Testis (tissue), 2 donors: ENCODE measurements at regions not wholly inside any gene's neighbourhood (a gene's known extent, or its start where the extent isn't known, plus 50 kb on each side); places are given as distances from the start of the nearest gene placed in this dataset.
"Not testable (repeated sequence)": the region's sequence is repeated elsewhere in the genome, so short reads cannot be mapped to it uniquely, and the experiment has no call there.

Source experiments
- DNase-seq: peaks from one replicate; pipeline ENCODE4 v3.0.0-alpha.2; 2019
- H3K27ac ChIP-seq, 2 donors: fragments of 200-600 bp; sonication (generic); one replicate each; pipeline ENCODE4 v1.5.1; 2019
- H3K27me3 ChIP-seq: fragments of 200-600 bp; sonication (generic); one replicate; pipeline ENCODE4 v1.5.1; 2019
- H3K36me3 ChIP-seq: fragments of 200-600 bp; sonication (generic); one replicate; pipeline ENCODE4 v1.5.1; 2017; ENCODE audit warnings: low read depth; ENCODE audit errors: missing control alignments
- H3K4me1 ChIP-seq: fragments of 200-600 bp; sonication (generic); one replicate; pipeline ENCODE4 v1.5.1; 2019
- H3K4me3 ChIP-seq, 2 donors: fragments of 200-600 bp; sonication (generic); one replicate each; pipeline ENCODE4 v1.5.1; 2017 to 2019
- H3K9me3 ChIP-seq: fragments of 200-600 bp; sonication (generic); one replicate; pipeline ENCODE4 v1.5.1; 2017
- POLR2A ChIP-seq: fragments of 450-650 bp; IDR thresholded peaks from one replicate; pipeline ENCODE4 v1.6.1; 2017; ENCODE audit warnings: antibody characterized with exemption, mild to moderate bottlenecking, moderate library complexity
- WGBS, 2 donors: methylation state at CpG; one replicate each; pipeline ENCODE4 v1.1.5; 2018; 5-methylcytosine and 5-hydroxymethylcytosine counted together
- intact Hi-C: fragments of 100-400 bp; cut with DNase I; formaldehyde crosslinking; loops from one replicate; pipeline ENCODE4 v1.15.1; 2023; ENCODE audit warnings: low total_unique reads
- TF ChIP-seq, protein P1 (sequence below), 3 experiments: fragments of 450-650 bp in 2 of 3; fragments of 200-600 bp in 1 of 3; sonication (generic) in 1 of 3; IDR thresholded peaks; one replicate each; pipeline ENCODE4 v1.5.1; 2016 to 2019; ENCODE audit warnings: antibody characterized with exemption in 3 of 3, mild to moderate bottlenecking in 2 of 3, moderate library complexity in 1 of 3

DNA sequence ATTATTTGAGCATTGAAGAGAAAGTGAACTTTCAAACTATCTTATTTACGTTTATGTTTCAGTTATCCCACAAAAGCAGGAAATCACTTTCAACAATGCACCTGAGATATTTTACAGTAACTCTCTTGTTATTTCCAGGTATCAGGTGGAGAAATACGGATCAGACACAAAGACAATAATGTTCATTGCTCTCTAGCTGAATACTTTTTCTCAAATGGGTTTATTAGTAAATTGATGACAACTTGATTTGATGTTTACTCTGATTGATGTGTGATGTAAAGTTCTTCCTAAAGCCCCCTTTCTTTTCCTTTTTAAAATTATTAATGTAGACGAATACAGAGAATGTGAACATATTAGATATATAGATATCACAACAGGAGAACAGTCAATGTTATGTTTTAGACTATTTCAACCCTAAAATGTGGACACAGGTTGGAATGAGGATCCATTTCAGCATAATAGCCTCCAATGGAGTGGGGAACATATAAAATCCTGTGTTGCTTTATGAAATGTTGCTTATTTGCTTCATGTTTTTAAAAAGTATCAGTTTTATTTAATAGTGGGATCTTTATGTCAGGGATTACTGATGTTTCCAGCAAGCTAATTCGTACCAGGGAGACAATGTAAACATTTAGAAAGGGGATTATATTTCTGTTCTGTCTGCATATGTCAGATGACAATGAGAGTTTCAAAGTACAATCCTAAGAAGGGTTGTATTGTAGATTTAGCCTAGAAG lies 1522.3 kb upstream of the TPTE start:
- no peak overlapping the region for H3K4me3 ChIP-seq
- no peaks in the 10 kb centered on the region for H3K27me3 ChIP-seq
- DNase-seq, result no peak
- intact Hi-C loops, result no loop called here
- no peak overlapping the region for H3K27ac ChIP-seq
- TF ChIP-seq, protein P1, sequence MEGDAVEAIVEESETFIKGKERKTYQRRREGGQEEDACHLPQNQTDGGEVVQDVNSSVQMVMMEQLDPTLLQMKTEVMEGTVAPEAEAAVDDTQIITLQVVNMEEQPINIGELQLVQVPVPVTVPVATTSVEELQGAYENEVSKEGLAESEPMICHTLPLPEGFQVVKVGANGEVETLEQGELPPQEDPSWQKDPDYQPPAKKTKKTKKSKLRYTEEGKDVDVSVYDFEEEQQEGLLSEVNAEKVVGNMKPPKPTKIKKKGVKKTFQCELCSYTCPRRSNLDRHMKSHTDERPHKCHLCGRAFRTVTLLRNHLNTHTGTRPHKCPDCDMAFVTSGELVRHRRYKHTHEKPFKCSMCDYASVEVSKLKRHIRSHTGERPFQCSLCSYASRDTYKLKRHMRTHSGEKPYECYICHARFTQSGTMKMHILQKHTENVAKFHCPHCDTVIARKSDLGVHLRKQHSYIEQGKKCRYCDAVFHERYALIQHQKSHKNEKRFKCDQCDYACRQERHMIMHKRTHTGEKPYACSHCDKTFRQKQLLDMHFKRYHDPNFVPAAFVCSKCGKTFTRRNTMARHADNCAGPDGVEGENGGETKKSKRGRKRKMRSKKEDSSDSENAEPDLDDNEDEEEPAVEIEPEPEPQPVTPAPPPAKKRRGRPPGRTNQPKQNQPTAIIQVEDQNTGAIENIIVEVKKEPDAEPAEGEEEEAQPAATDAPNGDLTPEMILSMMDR (IDR thresholded peaks at IDR 0.05), result no peak
- no peak for TF ChIP-seq POLR2A
- no peaks in the 10 kb centered on the region for H3K9me3 ChIP-seq
- no peaks in the 10 kb centered on the region for H3K4me1 ChIP-seq
- no peaks in the 10 kb centered on the region for H3K36me3 ChIP-seq
- WGBS, 2 donors, result 20 to 21% methylated on average over 4 of the region's 4 CpGs

DNA sequence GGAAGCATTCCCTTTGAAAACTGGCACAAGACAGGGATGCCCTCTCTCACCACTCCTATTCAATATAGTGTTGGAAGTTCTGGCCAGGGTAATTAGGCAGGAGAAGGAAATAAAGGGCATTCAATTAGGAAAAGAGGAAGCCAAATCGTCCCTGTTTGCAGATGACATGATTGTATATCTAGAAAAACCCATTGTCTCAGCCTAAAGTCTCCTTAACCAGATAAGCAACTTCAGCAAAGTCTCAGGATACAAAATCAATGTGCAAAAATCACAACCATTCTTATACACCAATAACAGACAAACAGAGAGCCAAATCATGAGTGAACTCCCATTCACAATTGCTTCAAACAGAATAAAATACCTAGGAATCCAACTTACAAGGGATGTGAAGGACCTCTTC lies 1521.3 kb upstream of the TPTE start:
- H3K9me3 ChIP-seq, H3K27ac ChIP-seq, H3K36me3 ChIP-seq, intact Hi-C loops, H3K4me1 ChIP-seq, DNase-seq, H3K4me3 ChIP-seq, H3K27me3 ChIP-seq: not testable (repeated sequence)
- 3 to 10% methylated on average over 1 of the region's 1 CpG for WGBS, 2 donors

DNA sequence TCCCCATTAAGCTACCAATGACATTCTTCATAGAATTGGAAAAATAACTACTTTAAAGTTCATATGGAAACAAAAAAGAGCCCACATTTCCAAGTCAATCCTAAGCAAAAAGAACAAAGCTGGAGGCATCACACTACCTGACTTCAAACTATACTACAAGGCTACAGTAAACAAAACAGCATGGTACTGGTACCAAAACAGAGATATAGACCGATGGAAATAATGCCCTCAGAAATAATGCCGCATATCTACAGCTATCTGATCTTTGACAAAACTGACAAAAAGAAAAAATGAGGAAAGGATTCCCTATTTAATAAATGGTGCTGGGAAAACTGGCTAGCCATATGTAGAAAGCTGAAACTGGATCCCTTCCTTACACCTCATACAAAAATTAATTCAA lies 1520.7 kb upstream of the TPTE start:
- intact Hi-C loops, H3K4me3 ChIP-seq, H3K9me3 ChIP-seq, H3K36me3 ChIP-seq, DNase-seq, H3K4me1 ChIP-seq, H3K27me3 ChIP-seq, H3K27ac ChIP-seq: not testable (repeated sequence)
- WGBS, 2 donors, result 58 to 75% methylated on average over 2 of the region's 2 CpGs

DNA sequence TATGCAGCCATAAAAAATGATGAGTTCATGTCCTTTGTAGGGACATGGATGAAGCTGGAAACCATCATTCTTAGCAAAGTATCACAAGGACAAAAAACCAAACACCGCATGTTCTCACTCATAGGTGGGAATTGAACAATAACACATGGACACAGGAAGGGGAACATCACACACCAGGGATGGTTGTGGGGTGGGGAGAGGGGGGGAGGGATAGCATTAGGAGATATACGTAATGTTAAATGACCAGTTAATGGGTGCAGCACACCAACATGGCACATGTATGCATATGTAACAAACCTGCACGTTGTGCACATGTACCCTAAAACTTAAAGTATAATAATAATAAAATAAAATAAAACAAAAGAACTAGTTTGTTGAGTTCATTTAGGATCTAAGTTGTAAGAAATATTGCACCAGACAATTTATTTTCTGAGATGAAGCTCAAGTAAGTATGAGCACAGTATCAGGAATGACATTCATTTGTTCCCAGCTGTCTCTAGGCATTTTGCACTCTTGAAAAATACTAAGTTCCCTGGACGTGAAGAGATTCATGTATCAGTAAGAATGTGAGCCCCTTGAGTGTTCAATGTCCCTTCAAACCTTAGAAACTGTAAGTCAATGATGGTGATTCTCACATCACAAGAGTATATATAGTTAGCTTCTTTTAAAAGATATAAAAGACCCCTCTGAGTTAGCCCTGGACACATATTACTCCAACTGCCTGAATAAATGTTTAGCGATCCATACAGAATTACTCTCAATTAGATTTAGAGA lies 1519.3 kb upstream of the TPTE start:
- H3K4me3 ChIP-seq, H3K27ac ChIP-seq, H3K27me3 ChIP-seq, DNase-seq, H3K4me1 ChIP-seq, H3K36me3 ChIP-seq, H3K9me3 ChIP-seq, intact Hi-C loops: not testable (repeated sequence)
- WGBS, 2 donors, result 48 to 51% methylated on average over 5 of the region's 5 CpGs

DNA sequence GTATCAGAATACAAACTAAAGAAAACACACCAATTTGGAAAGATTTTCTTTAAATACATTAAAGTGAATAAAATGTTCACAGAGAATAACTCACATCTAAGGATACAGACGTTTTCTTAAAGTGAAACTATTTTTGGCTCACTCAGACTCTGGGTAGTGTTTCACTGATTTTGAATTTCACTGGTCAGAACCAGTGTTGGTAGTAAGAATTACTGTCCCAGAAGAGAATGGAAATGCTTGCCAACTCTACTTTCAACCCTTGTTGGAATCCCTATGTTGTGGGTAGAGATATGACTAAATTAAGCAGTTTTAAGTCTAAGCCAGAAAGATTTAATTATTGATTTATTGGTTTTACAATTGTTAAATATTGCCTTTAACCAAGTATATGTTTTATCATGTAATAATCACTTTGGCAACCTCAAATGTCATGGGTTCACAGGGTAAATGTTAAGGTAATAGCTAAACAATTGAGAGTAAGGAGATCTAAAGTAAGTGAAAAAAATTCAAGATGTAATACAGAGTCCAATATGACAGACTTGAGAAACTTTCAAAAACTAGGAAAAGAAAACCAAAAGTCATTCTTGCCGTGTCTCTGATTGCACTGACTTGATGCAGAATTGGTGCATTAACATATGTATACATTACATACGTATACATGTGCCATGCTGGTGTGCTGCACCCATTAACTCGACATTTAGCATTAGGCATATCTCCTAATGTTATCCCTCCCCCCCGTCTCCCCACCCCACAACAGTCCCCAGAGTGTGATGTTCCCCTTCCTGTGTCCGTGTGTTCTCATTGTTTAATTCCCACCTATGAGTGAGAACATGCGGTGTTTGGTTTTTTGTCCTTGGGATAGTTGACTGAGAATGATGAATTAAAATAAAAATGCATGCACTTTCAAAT lies 1517.2 kb upstream of the TPTE start:
- WGBS, 2 donors, result 36 to 37% methylated on average over 7 of the region's 7 CpGs
- intact Hi-C loops, result not testable (repeated sequence)

DNA sequence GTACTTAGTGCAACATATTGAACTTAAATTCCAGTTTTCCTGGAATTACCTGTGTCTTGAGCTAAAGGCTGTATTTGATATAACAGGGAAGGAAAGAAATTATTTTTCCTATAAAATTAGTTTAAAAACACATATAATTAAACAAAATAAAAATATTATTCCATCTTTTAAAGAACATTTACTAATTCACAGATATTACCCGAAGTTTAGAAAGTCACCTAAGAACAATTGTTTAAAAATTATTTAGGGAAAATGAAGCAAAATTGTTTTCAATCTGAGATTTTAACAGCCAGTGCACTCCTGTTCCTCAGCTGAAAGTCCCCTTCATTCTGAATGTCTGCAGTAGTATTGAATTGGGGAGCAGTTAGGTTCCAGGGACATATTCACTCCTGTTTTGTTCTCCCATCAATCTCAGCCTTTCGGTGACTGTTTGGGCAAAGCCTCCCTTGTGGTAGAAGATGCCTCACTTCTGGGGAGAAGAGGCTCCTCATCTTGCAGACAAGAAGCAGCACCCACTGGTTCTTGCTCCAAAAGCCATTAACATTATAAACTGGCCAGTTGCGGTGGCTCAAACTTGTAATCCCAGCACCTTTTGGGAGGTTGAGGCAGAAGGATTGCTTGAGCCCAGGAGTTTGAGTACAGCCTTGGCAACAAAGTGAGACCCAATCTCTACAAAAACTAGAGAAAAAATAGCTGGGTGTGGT lies 1516.4 kb upstream of the TPTE start:
- H3K9me3 ChIP-seq, intact Hi-C loops, DNase-seq, H3K4me1 ChIP-seq, H3K27ac ChIP-seq, H3K4me3 ChIP-seq, H3K27me3 ChIP-seq, H3K36me3 ChIP-seq: not testable (repeated sequence)
- WGBS, 2 donors, result 45 to 53% methylated on average over 3 of the region's 3 CpGs

More for the DNA sequence above, 1517.2 kb upstream of the TPTE start:
- H3K36me3 ChIP-seq, H3K4me3 ChIP-seq, H3K4me1 ChIP-seq, H3K27ac ChIP-seq, DNase-seq, H3K9me3 ChIP-seq, H3K27me3 ChIP-seq: not testable (repeated sequence)

DNA sequence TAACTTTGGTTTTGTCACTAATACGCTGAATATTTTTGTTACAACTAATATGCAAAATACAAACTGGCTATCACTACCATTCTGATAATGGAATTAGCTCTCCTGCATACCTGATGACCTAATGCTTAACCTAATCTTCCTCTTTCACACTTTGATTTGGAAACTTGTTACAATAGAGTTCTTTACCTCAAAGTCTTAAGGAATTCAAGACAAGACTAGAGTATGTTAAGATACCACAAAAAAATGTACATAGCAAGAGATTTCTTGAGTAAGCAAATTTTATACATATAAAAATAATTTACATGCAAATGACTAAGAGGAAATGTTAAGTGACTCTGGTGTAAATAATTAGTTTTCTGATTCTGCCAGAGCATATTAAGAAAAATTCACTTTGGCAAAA lies 1515.7 kb upstream of the TPTE start:
- H3K36me3 ChIP-seq, DNase-seq, H3K27me3 ChIP-seq, H3K4me3 ChIP-seq, H3K4me1 ChIP-seq, H3K27ac ChIP-seq, H3K9me3 ChIP-seq, intact Hi-C loops: not testable (repeated sequence)
- WGBS, 2 donors, result 43 to 65% methylated on average over 1 of the region's 1 CpG

DNA sequence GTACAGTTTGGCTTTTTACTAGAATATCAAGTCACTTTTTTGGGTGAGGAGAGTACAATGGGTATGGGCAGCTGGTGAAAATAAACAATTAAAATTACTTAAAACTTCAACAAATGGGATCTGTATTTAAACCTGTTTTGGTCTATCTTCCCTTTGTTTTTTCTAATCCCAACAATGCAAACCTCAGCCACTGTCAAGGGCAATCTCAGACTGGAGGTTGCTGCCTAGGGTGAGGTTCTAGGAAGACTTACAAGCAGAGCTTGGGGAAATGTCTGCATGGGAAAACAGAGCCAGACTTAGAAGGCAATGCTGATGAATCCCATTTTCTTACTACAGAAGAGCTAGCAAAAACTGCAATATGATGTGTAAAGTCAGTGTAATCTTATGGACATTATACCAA lies 1515.3 kb upstream of the TPTE start:
- H3K4me3 ChIP-seq, H3K9me3 ChIP-seq, H3K4me1 ChIP-seq, H3K36me3 ChIP-seq, H3K27me3 ChIP-seq, DNase-seq, H3K27ac ChIP-seq, intact Hi-C loops: not testable (repeated sequence)

DNA sequence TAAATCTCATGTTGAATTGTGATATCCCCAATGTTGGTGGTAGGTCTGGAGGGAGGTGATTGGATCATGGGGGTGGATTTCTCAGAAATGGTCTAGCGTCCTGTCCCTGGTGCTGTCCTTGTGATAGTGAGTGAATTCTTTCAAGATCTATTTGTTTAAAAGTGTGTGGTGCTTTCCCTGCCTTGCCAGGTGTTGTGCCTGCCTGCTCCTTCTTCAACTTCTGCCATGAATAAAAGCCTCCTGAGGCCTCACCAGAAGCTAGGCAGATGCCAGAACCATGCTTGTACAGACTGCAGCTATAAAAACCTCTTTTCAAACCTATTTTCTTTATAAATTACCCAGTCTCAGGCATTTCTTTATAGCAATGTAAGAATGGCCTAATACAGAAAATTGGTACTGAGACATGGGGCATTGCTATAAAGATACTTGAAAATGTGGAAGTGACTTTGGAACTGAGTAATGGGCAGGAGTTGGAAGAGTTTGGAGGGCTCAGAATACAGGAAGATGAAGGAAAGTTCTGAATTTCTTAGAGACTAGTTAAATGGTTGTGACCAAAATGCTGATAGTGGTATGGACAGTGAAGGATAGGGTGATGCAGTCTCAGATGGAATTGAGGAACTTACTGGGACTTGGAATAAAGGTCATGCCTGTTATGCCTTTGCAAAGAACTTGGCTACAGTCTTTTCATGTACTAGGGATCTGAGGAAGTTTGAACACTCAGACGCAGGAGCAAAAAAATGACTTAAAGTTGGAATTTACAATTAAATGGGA lies 1514.6 kb upstream of the TPTE start:
- H3K27me3 ChIP-seq, H3K4me1 ChIP-seq, H3K9me3 ChIP-seq, H3K4me3 ChIP-seq, H3K36me3 ChIP-seq, H3K27ac ChIP-seq, intact Hi-C loops, DNase-seq: not testable (repeated sequence)
- WGBS, 2 donors, result 35 to 39% methylated on average over 2 of the region's 2 CpGs
